HG03039 (cell line): ENCODE measurements at regions not wholly inside any gene's neighbourhood (a gene's known extent, or its start where the extent isn't known, plus 50 kb on each side); places are given as distances from the start of the nearest gene placed in this dataset.

Experiments used
- ATAC-seq: cut with Tn5 transposase; IDR thresholded peaks from one replicate; pipeline ENCODE4 v1.9.1; 2021; ENCODE audit warnings: mild to moderate bottlenecking, moderate library complexity; ENCODE audit not compliant: unreplicated experiment

DNA sequence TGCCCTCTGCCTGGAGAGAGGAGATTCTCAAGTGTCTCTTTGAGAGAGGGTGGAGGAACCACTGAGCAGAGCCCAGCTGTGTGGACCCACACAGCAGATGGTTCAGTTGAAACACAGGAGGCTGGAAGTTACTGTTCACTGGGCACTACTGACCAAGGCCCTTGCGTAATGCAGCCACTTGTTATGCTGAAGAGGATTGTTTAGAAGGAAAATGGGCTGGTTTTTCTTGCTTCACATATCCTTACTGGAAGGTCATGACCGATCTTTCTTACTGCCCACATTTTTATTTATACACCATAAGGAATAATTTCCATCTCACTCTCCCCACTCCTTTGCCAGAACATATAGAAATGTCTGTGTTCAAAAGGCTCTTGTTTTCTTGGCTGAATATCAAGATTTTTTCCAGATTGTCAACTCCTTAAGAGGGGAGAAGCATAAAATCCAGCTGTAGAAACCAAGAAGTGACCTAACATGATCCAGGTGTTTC lies 375.1 kb upstream of the DDHD1 start:
- ATAC-seq: no peak

- no peak for ATAC-seq
These were observed 373.1 kb upstream of the DDHD1 start for GRCh38 chr14:53526200-53526599.

GRCh38 chr14:53525608-53526007 lies 372.5 kb upstream of the DDHD1 start:
- ATAC-seq: no peak

- no peak for ATAC-seq
These were observed 371.3 kb upstream of the DDHD1 start for GRCh38 chr14:53524391-53524790.

DNA sequence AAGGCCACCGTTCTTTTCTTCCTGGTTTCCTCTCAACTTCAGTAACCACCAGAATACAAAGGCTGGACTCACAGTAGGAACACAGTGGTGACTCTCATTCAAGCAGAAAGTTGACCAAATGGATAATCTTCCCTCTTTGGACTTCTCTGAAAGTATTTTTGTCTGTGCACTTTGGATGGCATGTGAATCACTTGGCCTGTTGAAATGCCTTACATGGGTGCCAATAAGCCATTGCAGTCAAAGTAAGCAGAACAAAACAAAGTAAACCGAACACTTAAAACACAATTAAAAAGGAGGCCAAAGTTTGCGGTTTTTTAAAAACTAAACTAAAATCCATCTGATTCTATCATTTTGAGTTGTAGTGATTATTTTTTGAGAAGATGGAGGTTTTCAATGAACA lies 370.1 kb upstream of the DDHD1 start:
- no peak for ATAC-seq

DNA sequence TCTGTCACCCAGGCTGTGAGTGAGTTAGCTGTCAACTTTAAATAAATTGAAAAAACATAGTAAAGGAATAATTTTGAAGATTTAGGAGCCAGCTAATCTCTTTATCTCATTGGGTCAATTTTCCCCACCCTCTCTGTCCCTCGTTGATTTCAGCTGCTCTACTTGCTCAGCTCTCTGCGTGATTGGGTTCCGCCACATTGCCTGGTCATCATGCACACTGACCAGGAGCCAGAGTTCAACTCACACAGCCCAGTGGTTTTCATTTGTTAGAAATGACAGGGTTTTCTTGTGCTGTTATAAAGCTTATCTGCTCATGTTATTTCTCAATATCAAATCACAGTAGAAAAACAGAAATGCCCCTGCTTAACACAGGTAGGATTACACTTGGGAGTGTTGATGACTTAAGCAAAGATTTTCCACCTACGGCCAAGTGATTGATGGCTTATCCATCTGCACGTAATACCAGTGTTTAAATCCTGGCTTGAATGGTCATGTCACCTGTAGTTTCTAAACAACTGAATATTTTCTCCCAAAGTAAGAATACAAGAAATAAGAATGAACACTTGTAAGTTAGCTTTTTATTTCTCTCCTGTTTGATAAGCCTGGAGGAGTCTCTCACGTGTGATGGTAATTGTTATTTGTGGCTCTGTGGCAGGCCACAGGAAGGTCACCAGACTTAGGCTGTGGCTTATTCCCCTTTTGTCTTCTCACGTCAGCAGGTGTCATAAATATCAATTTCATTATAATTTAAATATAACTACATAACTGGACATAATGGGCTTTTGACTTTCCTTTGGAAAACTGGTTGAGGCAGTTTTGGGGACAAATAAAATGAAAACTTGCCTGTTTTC lies 367.2 kb upstream of the DDHD1 start:
- no peak for ATAC-seq

DNA sequence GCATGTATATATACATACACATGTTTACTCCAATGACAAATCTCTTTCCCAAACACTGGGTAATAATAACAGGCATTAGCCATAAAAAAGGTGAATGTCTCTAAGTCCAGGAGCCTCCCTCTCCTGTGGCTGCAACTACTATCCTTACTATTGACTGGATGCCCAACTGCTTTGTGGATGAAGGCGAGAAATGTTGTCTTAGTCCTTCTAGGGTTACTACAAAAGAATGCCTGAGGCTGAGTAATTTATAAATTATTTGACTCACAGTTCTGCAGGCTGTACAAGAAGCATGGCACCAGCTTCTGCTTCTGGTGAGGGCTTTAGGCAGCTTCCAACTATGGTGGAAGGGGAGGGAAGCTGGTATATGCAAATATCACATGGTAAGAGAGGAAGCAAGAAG lies 366.0 kb upstream of the DDHD1 start:
- no peak for ATAC-seq

- ATAC-seq: no peak
These were observed 364.3 kb upstream of the DDHD1 start for GRCh38 chr14:53517270-53517960.

GRCh38 chr14:53516261-53516774 lies 363.2 kb upstream of the DDHD1 start:
- no peak for ATAC-seq

- no peak for ATAC-seq
These were observed 362.2 kb upstream of the DDHD1 start for GRCh38 chr14:53515276-53515675.

DNA sequence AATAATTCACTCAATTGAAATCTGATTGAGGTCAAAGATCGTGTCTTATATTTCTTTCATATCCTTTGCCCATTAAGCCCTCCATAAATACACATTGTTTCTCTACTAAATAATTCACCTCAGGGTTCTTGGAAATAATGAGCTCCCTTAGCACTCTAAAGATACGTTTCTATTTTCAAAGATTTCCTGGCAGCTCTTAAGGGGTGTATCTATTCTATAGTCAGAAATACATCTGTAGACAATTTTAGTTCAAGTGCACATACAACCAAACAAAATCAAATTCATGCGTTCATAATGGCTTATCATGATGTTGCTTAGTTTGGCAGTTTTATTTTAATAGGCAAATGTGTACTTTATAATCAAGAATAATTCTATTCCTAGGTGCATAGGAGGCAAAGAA lies 361.1 kb upstream of the DDHD1 start:
- ATAC-seq: no peak

DNA sequence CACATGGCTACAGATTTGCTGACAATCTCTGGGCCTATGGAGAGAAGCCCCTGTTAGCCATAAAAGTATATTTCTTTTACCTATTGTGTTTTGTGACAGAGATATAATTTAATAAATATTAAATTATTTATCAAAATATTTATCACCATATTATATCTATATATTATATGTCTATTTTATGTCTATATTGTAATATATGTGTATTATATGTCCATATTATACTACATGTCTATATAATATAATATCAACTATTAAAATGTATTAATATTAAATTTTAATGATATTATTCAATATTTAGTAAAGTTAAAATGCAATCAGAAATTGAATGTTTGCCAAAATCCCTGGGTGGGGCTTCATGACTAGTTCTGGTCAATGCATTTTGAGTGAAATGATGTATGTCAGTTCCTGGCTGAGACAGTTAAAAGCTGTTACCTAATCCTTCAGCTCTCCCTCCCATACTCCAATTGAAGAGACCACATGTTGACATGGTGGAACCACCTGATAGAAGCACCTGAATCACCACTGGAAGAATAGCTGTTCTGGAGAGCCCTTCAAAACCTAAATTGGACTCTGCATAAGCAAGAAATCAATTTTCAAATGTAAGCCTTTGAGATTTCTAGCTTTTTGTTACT lies 357.3 kb upstream of the DDHD1 start:
- no peak for ATAC-seq

GRCh38 chr14:53509276-53510244 lies 356.4 kb upstream of the DDHD1 start:
- no peak for ATAC-seq

DNA sequence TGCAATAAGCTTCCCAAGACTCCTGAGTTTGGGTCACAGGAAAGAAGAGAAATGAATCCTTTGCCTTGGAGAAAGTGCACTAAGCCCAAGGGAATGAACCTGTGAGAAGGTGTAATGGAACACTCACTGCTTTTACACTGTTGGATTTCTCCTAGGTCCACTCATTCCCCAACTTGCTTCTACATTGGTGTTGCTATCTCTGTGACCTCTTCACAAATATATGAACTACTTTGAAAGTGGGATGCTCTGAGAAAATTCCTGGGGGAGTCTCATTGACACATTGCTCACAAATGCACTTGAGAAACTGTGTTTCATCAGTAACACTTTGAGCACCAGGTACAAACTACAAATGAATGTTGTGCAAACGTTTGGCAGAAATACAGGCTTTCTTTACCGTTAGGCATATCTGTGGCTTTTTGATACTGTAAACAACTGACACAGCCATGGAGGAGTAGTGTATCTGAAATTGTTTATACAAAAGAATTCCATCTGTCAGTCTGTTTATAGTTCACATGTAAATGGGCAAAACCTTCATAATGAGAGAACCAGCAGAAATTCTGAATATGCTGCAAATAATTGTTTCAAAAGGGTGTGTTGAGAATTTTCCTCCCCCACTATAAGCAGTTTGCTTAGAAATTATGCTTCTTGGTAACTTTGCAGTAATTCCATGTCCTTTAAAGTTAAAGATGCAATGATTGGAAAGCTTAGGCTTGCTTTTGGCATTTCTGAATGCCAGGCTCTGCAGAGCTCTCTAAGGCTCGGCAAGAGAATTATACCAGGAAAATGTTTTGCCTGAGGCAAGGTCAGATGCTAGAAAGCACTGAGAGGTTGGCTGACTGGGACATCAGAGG lies 348.5 kb upstream of the DDHD1 start:
- ATAC-seq: no peak

DNA sequence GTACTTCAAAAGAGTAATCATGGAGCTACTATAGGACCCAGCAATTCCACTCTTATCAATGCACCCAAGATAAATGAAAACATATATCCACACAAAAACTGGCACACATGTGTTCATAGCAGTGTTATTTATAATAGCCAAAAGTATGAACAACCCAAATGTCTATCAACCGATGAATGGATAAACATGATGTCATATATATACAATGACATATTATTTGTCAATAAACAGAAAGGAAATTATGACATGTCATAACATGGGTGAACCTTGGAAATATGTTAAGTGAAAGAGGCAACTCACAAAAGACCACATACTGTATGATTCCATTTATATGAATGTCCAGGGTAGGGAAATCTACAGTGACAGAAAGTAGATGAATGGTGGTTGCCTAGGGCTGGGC lies 347.1 kb upstream of the DDHD1 start:
- ATAC-seq: no peak

DNA sequence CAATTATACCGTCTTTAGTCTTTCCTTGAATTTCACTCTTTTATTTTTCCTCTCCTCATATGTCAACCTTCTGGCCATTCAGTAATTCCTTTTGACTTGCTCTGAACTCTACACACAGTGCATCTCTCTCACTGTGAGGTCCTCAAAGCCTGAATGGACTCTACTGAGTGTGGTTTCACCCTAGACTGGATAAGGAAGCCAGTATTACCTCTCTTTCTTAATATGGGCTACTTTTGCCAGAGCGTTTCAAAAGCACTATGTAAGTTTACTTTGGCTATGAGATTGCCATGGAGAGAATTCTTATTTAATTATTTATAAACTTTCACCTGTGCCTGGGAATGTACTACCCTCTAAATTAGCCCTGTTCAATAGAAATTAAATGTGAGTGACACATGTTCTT lies 343.5 kb upstream of the DDHD1 start:
- ATAC-seq: no peak

GRCh38 chr14:53495846-53496343 lies 342.8 kb upstream of the DDHD1 start:
- ATAC-seq: no peak

GRCh38 chr14:53494587-53494986 lies 341.5 kb upstream of the DDHD1 start:
- no peak for ATAC-seq

DNA sequence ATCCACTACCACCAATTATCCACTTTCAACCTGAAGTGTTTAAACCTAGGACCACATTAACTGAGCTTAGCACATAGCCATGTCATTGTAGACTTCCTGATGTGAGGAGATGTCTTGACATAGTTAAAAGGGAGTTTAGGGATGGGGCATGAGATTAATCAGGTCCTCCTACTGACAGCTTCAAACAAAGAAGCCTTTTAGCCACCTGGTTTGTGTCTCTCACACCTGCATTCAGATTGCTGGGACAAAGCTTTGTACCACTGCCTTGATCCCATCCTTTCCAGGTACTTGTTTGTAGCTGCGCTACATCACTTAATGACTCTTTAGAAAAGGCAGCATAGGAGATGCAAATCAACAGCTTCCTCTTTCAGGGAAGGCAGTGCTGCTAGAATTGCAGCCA lies 340.7 kb upstream of the DDHD1 start:
- no peak for ATAC-seq
